GM19023 (cell line): ENCODE measurements at regions not wholly inside any gene's neighbourhood (a gene's known extent, or its start where the extent isn't known, plus 50 kb on each side); places are given as distances from the start of the nearest gene placed in this dataset.

Experiments used
- ATAC-seq: cut with Tn5 transposase; IDR thresholded peaks from one replicate; pipeline ENCODE4 v1.9.1; 2021; ENCODE audit warnings: mild to moderate bottlenecking, moderate library complexity; ENCODE audit not compliant: unreplicated experiment

DNA sequence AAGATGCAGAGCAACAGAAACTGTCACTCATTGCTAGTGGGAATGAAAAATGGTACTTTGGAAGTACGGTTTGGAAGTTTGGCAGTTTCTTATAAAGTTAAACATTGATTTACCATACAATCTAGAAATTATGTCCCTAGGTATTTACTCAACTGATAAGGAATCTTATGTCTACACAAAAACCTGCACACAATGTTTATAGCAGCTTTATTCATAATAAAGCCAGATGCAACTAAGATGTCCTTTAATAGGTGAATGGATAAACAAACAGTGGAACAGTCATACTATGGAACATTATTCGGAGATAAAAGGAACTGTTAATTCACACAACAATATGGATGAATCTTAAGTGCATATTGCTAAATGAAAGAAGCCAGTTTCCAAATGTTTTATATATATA is 96.2 kb upstream of the SIRPA start:
- no peak for ATAC-seq

DNA sequence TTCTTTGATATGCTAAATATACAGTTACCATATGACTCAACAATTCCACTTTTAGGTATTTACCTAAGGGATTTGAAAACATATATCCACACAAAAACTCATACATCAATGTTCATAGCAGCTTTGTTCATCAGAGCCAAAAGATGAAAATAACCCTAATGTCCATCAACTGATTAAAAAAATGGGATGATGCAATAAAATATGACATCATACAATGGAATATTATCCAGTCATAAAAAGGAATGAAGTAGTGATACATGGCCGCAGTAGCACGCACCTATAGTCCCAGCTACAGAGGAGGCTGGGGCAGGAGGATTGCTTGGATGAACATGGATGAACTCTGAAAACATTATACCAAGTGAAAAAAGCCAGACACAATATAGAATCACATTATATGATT is 101.4 kb upstream of the SIRPA start:
- ATAC-seq = no peak

DNA sequence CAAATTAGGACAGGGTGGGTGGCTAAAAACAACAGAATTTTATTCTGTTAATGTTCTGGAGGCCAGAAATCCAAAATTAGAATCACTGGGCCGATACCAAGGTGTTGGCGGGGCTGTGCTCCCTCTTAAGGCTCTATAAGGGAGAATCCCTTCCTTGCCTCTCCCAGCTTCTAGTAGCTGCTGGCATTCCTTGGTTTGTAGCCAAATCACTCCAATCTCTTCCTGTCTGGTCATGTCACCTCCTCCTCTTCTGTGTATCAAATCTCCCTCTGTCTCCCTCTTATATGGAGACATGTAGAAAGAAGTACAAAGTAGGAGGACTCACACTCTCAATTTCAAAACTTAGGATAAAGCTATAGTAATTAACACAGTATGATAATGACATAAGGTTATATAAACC is 102.9 kb upstream of the SIRPA start:
- no peak for ATAC-seq

DNA sequence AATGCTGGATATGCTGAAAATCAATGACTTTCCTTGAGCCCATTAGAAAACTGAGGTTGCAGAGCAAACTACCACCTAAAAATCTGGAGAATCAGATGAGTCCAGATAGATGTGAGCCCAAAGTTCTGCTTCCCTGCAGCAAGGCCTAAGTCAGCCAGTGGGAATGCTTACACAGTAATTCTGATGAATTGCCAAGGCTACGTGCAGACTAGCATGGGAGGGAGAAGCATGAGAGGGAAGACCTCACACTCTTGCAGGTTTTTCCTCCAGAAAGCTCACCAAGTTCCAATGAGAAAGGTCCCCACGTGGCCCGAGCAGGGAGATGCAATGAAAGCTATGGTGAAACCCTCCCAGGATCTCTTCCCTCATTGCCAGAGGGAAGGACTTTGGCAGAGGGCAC is 104.8 kb upstream of the SIRPA start:
- no peak for ATAC-seq

DNA sequence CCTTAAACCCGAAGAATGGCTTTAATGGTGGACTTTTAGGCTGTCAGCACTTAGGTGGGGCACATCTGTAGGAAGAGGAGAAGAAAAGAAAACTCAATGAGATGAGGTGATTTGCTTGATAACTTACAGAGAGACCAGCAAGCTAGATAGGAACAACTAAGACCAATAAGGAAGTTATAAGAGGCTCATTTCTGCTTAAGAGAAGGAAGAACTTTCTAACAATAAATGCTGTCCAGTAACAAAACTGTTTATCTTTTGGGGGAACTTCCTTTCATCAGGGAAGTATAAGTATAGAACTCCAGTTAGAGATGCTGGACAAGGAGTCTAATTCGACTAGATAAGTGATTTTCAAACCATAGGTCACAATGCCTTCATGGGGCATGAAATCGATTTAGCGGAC is 107.2 kb upstream of the SIRPA start:
- ATAC-seq = no peak

DNA sequence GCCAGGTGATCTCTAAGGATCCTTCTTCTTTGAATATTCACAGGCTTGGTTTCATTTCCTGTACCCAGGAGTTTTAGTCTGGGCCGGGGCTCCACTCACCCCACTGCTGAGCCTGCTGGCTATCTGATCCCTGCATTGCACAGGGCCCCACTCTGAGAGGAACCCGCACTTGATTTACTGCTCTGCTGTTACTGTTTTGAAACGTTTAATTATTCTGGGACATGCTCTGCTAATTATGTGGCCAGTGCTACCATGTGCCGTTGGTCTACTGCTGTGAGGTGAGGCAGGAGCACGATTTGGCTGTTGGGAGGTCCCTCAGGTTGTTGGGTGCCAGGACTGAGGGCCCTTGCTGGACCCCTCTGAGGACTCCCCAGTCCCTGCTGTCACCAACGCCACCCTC is 108.7 kb upstream of the SIRPA start:
- ATAC-seq = no peak

DNA sequence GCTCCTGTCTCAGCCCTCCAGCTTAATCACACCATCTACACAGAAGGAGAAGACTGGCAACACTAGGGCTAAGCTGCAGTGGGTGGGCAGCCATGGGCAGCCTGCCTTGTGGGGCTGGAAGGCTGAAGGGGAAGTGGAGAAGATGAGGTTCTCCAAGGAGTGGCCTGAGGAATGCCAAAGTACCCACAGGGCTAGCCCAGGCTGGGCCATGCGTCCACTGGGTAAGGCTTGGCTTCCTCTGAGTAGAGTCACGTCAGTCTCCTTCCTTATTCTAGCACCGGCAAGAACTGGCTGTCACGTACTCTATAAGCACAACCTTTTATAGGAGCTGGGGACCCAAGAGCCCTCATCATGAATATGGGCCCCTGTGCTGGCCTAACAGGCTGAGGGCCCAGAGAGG is 110.6 kb upstream of the SIRPA start:
- no peak for ATAC-seq

DNA sequence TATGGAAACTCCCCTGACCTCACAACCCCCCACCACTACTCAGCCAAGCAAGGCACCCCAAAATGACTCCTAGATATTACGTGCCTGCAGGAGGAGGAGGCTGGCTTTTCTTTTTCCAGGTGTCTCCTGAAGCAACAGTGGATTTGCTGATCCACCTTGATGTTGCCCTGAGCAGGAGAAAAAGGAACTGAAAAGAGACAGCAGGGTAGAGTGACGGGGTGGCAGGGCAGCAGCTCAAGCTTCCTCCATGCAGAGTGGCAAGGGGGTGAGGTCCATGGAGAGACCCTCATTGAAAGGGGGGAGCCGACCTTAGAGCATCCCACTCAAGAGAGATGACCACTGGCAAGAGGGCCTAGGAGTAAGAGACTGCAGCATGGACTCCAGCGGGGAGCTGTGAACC is 112.0 kb upstream of the SIRPA start:
- ATAC-seq = no peak

DNA sequence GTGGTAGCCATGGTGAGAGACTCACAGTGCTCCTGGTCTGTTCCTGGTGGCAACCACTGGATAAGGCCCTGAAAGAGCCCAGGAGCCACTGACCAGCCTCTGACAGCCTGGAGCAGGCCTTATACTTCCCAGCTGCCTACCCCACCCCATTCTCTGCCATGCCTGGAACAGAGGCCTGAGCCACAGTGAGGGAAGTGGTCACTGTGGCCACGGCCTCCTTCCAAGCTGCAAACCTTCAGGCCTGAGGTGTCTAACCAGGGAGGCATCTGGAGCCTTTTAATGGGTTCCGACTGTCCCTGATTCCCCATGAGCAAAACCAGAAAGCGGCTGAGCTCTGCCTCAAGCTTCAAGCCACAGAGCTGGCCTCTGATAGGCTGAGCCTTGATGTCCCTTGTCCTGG is 113.0 kb upstream of the SIRPA start:
- ATAC-seq = no peak

DNA sequence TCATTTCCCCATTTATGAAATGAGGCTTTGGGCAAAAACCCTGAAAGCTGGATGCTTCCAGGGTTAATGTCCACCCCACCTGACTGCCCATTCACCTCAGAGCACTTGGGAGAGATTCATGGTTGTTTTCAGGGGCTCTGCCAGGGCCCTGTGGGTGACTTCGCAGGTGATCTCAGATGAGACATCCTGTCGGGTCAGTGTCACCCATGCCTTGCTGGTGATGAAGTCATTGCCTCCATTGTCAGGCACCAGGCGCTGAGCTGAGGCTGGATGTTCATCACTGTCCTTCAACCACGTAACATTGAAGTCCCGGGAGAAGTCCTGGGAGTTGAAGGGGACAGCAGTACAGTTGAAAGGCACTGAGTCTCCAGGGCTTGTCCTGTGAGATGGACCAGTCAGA is 115.6 kb upstream of the SIRPA start:
- no peak for ATAC-seq

DNA sequence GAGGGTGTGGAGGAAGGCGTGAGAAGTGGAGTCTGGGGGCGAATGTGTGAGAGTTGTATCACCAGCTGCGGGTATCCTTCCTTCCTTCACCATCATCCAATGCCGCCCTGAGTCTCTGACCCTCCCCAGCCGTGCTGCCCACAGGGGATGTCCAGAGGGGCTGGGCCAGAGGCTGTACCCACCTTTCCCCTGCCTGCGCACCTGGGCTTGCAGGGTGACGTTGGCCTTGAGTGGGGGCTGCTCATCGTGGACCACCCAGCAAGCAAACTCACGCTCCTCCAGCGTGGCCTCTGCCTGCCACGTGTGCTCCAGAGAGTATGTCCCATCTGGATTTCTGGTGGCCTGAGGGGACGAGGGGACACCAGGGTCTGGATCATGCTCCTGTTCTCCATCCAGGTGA is 116.9 kb upstream of the SIRPA start:
- ATAC-seq = no peak

DNA sequence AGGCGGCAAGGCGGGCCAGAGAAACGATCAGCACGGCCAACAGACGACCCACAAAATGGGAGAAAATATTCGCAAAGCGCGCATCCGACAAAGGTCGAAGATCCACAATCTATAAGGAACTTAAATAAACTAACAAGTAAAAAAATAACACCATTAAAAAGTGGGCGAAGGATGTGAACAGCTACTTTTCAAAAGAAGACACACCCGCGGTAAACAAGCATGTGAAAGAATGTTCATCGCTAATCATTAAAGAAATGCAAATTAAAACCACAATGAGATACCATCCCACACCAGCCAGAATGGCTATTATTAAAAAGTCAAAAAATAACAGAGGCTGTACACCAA is 117.8 kb upstream of the SIRPA start:
- no peak for ATAC-seq

DNA sequence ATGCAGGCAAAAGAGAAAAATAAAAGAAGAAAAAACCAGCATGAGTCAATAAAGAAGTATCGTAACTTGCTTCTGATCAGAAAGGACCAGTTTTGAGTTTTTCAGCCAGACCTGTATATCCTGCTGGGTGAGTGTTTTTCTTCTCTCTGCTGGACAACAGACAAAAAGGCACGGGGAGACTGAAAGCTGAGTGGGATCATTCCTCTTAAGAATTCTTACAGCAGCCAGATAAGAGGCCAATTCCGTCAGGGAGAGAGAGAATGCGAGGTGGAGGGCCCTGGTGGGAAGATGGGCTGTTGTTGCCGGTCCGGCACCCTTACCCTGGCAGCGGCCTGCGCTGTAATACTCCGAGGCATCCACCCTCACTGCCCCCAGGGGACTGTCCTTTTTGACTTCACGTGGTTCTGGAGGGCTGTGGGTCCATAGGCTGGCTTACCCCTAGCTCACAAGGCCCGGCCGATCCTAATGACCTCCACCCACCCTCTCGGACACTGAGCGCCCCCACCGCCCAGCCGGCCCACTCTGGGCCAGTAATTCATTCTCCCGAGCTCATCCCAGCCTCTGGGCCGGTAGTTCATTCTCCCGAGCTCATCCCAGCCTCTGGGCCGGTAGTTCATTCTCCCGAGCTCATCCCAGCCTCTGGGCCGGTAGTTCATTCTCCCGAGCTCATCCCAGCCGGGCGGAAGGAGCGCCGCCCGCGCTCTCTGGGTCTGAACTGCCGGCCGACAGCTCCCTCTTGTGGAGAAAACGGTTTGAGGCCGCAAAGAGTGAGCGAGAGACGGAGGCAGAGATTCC is 118.3 kb upstream of the SIRPA start:
- peak; percentile 85 for ATAC-seq

DNA sequence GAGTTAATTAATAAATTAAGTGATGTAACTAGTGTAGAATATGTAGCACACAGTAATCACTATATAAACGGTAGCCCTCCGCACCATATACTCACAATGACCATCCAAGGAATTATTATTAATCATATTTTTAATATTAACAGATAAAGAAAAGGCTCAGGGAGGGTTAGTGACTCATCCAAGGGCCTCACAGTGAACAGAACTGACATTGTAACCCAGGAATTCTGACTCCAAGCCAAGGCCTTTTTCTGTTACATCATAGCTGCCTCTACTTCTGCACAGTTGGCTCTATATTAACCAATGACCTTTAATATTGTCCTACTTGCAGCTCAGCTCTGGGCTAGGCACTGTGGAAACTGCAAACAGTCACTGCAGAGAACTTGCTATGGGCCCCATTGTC is 117.5 kb upstream of the SIRPG start:
- ATAC-seq = no peak

DNA sequence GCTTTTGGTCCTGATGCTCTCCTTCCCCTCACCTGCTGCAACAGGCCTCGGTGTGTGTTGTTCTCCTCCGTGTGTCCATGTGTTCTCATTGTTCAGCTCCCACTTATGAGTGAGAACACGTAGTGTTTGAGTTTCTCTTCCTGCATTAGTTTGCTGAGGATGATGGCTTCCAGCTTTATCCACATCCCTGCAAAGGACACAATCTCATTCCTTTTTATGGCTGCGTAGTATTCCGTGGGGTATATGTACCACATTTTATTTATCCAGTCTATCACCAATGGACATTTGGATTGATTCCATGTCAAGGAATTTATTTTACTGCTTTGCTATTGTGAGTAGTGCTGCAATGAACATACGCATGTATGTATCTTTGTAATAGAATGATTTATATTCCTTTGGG is 116.9 kb upstream of the SIRPG start:
- no peak for ATAC-seq

DNA sequence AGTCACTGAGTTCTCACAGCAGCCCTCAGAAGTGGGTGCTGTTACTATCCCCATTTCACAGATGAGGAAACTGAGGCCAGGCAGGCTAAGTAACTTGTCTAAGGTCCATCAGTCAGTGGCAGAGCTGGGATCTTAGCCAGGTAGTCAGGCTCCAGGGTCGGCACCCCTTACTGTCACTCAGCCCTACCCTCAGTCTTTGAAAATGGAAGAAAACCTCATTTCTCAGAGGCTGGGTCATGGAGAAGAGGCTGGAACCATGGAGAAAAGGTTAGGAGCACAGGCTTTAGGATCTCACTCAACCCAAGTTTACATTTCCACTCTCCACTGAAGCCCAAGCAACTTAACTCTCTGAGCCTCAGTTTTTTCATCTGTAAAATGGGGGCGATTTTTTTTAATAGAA is 116.2 kb upstream of the SIRPG start:
- no peak for ATAC-seq

DNA sequence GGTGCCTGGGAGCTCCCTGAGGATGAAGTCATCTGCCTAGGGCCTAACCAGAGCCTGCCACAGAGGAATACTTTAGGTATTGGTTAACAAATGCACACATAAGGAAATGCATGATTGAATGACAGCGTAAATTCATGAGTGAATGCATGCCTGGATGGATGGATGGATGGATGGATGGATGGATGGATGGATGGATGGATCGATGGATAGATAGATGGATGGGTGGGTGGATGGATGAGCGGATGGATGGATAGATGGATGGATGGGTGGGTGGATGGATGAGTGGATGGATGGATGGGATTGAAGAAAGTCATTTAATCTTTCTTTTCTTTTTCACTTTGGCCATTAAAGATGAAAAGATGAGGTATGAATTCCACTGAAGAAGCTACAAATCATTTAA is 111.9 kb upstream of the SIRPG start:
- no peak for ATAC-seq

DNA sequence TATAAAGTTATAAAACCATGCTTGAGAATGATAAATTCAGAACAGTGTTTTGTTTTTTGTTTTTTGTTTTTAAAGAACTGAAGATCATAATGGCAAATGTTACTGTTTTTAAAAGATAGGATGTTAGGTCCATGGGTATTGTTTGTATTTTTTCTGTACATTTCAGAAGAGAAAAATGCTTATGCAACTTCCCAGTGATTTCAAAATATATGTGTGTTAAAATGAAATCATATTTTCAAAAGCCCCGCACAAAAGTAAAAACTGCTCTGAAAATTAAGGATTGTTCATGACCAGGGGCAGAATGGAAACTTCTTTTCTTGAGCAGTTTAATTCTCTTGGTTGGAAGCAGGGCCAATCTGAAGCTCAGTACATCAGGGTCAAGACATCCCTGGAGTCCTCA is 109.2 kb upstream of the SIRPG start:
- no peak for ATAC-seq

DNA sequence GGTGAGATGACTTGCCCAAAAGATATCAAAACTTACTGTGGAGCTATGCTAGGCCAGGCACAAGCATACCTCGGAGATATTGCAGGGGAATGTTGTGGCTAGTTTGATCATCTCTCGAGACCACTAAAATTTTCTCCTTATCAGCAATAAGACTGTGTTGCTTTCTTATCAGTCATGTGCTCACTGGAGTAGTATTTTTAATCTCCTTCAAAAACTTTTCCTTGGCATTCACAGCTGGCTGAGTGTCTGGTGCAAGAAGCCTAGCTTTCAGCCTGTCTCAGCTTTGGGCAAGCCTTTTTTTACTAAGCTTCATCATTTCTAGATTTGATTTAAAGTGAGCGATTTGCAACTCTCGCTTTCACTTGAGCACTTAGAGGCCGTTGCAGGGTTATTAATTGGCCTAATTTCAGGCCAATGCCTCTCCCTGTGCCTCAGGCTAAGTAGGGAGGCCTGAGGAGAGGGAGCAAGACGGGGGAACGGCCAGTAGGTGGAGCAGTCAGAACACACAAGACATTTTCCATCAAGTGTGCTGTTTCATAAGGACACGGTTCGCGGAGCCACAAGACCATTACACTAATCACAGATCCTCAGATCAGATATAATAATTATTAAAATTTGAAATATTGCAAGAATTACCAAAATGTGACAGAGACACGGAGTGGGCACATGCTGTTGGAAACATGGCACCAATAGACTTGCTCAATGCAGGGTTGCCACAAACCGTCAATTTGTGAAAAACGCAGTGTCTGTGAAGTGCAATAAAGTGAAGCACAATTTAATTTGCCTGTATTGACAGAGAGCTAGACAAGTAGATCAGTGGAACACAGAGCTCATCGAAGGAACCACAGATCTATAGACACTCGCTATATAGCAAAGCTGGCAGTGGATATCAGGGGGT is 106.8 kb upstream of the SIRPG start:
- ATAC-seq = peak; percentile 74

DNA sequence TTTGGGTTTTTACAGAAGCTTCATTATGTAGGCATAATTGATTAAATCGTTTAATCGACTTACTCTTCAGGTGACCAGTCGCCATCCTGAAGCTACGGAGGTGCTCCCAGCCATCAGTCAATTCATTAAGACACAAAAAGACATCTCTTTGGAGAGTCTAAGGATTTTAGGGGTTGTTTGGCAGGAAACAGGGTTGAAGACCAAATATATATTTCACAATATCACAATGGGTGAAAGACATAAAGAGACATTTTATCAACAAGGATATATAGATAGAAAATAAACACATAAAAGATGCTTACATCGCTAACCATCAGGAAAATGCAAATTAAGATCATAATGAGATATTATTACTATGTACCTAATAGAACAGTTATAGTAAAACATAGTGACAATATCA is 104.0 kb upstream of the SIRPG start:
- no peak for ATAC-seq

DNA sequence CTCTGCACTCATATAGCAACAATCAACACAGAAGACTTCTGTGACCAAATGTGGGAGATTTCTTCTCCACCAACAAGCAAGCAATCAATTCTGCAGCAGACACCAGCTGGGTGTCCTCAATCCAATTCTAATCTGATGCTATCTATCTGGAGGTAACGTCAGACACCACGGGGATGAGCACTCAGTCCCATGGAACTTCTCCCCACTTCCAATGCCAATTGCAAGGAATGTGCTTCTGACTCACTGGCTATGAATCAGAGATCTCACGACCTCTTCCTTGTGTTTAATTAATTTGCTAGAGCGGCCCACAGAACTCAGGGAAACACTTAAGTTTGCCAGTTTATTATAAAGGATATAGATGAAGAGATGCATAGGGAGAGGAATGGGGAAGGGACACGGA is 103.5 kb upstream of the SIRPG start:
- ATAC-seq = no peak

DNA sequence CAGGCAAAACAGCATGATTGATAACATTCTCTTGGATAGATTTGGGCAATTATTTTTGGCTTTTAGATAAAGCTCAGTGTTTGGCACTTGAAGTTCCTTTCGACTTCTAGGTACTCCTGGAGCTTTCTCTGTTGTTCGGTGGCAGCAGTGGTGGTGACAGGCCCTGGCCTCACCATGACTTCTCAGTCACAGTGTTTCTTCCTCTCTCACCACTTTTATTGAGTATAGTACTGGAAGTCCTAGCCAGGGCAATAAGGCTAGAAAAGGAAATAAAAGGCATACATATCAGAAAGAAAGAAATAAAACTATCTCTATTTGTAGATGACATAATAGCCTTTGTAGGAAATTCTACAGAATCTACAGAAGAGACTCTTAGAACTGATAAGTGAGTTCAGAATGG is 101.2 kb upstream of the SIRPG start:
- no peak for ATAC-seq
